Glutamatergic neuron (in vitro differentiated cells): ENCODE measurements at regions not wholly inside any gene's neighbourhood (a gene's known extent, or its start where the extent isn't known, plus 50 kb on each side); places are given as distances from the start of the nearest gene placed in this dataset.
"Not testable (repeated sequence)": the region's sequence is repeated elsewhere in the genome, so short reads cannot be mapped to it uniquely, and the experiment has no call there.

Experiments
- DNase-seq: peaks from one replicate; pipeline ENCODE4 v3.0.0; 2022
- H3K27ac Mint-ChIP-seq: one replicate; pipeline ENCODE4 v1.8.0; 2020; ENCODE audit warnings: mild to moderate bottlenecking, mixed read lengths, inconsistent platforms; ENCODE audit not compliant: unreplicated experiment
- H3K27me3 Mint-ChIP-seq: one replicate; pipeline ENCODE4 v1.8.0; 2020; ENCODE audit warnings: mild to moderate bottlenecking, moderate library complexity, mixed read lengths, inconsistent platforms; ENCODE audit not compliant: unreplicated experiment
- H3K36me3 Mint-ChIP-seq: one replicate; pipeline ENCODE4 v1.8.0; 2020; ENCODE audit warnings: mild to moderate bottlenecking, mixed read lengths, inconsistent platforms; ENCODE audit not compliant: unreplicated experiment
- H3K4me1 Mint-ChIP-seq: one replicate; pipeline ENCODE4 v1.8.0; 2020; ENCODE audit warnings: mild to moderate bottlenecking, low read depth, mixed read lengths, inconsistent platforms; ENCODE audit not compliant: unreplicated experiment
- H3K4me3 Mint-ChIP-seq: one replicate; pipeline ENCODE4 v1.8.0; 2020; ENCODE audit warnings: mild to moderate bottlenecking, mixed read lengths, inconsistent platforms; ENCODE audit not compliant: unreplicated experiment
- H3K9me3 Mint-ChIP-seq: one replicate; pipeline ENCODE4 v1.8.0; 2020; ENCODE audit warnings: mild to moderate bottlenecking, moderate library complexity, mixed read lengths, inconsistent platforms; ENCODE audit not compliant: unreplicated experiment
- TF ChIP-seq, protein P1 (sequence below): fragments of 200-600 bp; sonication (generic); IDR thresholded peaks from one replicate; pipeline ENCODE4 v1.5.0; 2021; ENCODE audit not compliant: partially characterized antibody, unreplicated experiment

DNA sequence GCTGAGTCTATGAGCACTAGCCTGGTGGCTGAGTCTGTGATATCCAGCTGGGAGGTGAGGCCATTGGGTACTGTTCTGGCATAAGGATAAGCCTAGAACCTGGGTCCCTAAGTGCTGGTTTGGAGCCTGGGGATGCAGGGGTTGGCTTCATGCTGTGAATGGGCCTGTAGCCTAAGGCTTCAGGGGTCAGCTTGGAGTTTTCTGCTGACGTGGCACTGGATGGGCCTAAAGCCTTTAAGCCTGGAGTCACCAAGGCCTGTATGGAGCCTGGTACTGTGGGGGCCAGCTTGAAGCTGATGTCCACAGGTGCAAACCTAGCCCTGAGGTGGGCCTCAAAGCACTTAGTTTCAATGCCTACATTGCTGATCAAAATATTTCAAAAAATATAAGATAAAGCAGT is 979.6 kb upstream of the POU3F4 start:
- TF ChIP-seq, protein P1, sequence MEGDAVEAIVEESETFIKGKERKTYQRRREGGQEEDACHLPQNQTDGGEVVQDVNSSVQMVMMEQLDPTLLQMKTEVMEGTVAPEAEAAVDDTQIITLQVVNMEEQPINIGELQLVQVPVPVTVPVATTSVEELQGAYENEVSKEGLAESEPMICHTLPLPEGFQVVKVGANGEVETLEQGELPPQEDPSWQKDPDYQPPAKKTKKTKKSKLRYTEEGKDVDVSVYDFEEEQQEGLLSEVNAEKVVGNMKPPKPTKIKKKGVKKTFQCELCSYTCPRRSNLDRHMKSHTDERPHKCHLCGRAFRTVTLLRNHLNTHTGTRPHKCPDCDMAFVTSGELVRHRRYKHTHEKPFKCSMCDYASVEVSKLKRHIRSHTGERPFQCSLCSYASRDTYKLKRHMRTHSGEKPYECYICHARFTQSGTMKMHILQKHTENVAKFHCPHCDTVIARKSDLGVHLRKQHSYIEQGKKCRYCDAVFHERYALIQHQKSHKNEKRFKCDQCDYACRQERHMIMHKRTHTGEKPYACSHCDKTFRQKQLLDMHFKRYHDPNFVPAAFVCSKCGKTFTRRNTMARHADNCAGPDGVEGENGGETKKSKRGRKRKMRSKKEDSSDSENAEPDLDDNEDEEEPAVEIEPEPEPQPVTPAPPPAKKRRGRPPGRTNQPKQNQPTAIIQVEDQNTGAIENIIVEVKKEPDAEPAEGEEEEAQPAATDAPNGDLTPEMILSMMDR: no peak
- Mint-ChIP-seq H3K27ac (no peak overlapping the region), H3K4me1 (no peaks in the 10 kb centered on the region), H3K36me3 (no peaks in the 10 kb centered on the region), H3K27me3 (peaks cover 1% of the 10 kb centered on the region), H3K4me3 (no peak overlapping the region), H3K9me3 (no peaks in the 10 kb centered on the region)
- DNase-seq: no peak

DNA sequence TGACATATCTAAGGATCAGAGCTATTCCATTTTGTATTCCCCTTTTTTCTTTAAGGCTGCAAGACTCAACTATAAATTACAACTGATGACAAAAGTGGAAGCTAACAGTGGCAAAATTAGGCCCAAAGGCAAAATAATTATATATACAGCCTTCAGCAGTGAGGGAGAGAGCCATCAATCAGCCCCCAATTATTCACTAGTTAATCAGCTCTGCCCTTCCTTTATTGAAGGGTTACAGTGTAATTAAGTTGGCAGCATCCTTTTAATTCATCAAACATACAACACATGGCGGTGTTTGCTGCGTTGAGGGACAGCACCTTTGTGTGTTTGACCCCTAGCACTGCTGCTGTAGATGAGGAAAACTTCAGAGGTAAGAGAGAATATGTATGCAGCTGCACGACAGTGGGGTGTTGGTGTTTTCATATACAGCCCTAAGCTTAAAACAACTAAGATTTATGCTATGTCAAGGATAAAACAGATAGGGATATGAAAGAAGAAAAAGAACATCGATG is 973.9 kb upstream of the POU3F4 start:
- DNase-seq: no peak
- Mint-ChIP-seq H3K9me3 (no peaks in the 10 kb centered on the region), H3K36me3 (no peaks in the 10 kb centered on the region), H3K27ac (no peak overlapping the region), H3K4me1 (no peaks in the 10 kb centered on the region), H3K27me3 (no peaks in the 10 kb centered on the region), H3K4me3 (no peak overlapping the region)
- TF ChIP-seq, protein P1: no peak

- not testable (repeated sequence) for DNase-seq, H3K4me3 Mint-ChIP-seq, H3K27me3 Mint-ChIP-seq, H3K9me3 Mint-ChIP-seq, H3K4me1 Mint-ChIP-seq, H3K36me3 Mint-ChIP-seq, H3K27ac Mint-ChIP-seq
Measured at GRCh38 chrX:82537205-82537604, 970.9 kb upstream of the POU3F4 start.

- H3K27ac Mint-ChIP-seq: no peak overlapping the region
- DNase-seq: no peak
- H3K4me3 Mint-ChIP-seq: no peak overlapping the region
- TF ChIP-seq, protein P1: no peak
- H3K27me3 Mint-ChIP-seq: no peaks in the 10 kb centered on the region
- no peaks in the 10 kb centered on the region for H3K9me3 Mint-ChIP-seq
- no peaks in the 10 kb centered on the region for H3K36me3 Mint-ChIP-seq
- no peaks in the 10 kb centered on the region for H3K4me1 Mint-ChIP-seq
Measured at GRCh38 chrX:82541822-82542221, 966.3 kb upstream of the POU3F4 start.

GRCh38 chrX:82552201-82552600 is 955.9 kb upstream of the POU3F4 start:
- not testable (repeated sequence) for H3K36me3 Mint-ChIP-seq, H3K27ac Mint-ChIP-seq, H3K4me3 Mint-ChIP-seq, H3K9me3 Mint-ChIP-seq, H3K27me3 Mint-ChIP-seq, H3K4me1 Mint-ChIP-seq, DNase-seq

DNA sequence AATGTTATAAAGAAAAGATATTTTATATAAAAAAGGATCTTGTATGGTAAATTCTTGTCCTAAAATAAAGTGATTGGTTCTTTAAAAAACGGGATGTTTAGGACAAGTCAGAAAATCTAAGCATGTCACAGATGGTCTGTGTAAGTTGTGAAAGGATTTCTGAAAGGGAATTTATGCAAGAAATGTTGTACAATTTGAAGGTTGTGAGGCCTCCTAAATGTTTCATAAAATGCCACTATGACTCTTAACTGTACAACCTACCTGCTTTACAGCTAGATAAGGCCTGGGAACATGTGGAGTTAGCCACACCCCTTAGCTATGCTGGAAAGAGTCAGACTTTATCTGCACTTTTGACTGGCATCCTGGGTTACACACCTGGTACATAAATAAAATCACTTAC is 951.5 kb upstream of the POU3F4 start:
- Mint-ChIP-seq H3K27me3 (no peaks in the 10 kb centered on the region), H3K4me3 (no peak overlapping the region), H3K27ac (no peak overlapping the region), H3K4me1 (no peaks in the 10 kb centered on the region), H3K36me3 (peaks cover 5% of the 10 kb centered on the region), H3K9me3 (no peaks in the 10 kb centered on the region)
- no peak for DNase-seq
- TF ChIP-seq, protein P1: no peak
